Epidermal melanocyte (primary cell): ENCODE measurements at regions not wholly inside any gene's neighbourhood (a gene's known extent, or its start where the extent isn't known, plus 50 kb on each side); places are given as distances from the start of the nearest gene placed in this dataset.
"Not testable (repeated sequence)": the region's sequence is repeated elsewhere in the genome, so short reads cannot be mapped to it uniquely, and the experiment has no call there.

Source experiments
- DNase-seq: peaks from one replicate; pipeline ENCODE4 v3.0.0; 2011; ENCODE audit warnings: low spot score; ENCODE audit not compliant: insufficient read length

DNA sequence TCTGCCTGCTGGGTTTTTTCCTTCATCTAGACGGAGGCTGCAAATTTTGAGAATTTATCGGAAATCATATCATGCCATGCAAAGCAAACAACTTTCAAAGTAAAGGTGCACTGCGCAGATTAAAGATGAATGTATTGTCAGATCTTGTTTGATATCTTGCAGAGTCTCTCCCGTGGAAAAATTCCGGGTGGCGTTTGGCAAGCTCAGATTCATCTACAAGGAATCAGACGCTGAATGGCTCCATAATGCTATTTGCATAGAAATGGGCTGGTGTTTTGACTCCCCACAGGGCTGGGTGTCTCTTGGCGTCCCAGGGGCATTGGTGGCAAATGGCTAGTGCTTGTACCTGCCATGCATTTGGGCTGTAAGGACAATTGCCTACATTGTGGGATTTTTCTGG, 274.0 kb downstream of the VRK1 start:
- DNase-seq: no peak

DNA sequence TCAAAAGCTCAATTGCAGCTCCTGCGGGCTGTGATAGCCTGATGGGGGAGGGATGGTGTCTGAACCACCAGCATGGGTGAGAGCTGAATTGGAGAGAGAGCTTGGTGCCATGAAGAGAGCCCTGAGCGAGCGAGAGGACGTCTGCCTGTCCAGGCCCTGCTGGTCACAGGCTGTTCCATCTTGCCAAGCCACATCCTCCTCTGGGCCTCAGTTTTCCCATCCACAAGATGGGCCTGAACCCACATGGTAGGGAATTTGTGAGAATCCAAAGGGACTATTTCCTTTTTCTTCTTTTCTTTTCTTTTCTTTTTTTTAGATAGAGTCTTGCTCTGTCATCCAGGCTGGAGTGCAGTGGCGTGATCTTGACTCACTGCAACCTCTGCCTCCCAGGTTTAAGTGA, 276.4 kb downstream of the VRK1 start:
- DNase-seq: no peak

DNA sequence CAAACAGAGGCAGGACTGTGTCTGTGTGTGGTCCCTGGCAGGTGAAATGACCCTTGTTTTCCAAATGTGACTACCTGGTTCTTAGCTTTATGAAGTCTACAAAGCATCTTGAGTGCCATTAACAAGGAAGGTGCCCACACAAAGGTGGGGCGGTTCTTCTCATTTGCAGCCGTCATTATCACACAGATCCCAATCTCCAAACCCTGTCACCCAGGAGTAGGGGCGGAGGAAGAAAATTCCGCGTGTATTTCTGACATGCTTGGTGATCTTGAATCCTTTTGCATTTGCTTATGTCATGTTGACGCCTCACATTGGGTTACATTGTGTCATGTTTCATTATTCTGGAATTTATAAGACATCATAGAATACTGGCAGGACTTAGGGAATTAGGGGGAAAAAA, 277.3 kb downstream of the VRK1 start:
- no peak for DNase-seq

DNA sequence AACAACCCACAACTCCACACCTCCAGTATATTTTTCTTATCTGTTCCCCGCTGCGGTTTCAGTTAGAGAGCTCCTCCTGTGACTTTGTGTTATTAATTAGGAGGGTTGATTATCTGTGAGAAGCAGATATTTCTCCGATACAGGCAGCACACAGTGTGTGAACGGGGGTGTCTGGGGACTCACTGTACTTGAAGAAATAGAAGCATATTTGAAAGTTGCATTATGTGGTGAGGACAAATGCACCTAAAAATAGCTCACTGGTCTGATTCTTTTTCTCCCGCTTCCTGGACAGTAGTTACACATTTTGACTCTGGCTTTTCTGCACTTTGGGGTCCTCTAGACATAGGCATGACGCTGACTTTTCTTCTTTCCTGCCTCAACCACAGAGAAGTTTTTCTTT, 277.7 kb downstream of the VRK1 start:
- no peak for DNase-seq

GRCh38 chr14:97077253-97077653, 280.1 kb downstream of the VRK1 start:
- no peak for DNase-seq

DNA sequence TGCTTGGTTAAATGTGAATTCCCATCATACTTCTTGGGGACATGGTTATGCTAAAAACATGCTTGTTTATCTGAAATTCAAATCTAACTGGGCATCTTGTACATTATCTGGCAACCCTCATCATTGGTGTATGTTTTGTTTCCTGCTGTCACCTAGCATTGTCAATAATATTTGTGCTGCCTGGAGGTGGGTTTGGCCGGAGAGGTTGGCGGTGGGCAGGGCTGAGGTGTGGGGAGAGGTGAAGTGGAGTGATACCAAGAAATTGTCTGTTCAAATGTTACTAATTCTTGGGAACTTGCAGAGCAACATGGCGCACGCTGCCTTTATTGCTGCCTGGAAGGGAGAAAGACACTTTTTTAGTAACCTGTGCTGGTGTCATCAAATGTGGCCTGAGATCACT, 280.5 kb downstream of the VRK1 start:
- no peak for DNase-seq

DNA sequence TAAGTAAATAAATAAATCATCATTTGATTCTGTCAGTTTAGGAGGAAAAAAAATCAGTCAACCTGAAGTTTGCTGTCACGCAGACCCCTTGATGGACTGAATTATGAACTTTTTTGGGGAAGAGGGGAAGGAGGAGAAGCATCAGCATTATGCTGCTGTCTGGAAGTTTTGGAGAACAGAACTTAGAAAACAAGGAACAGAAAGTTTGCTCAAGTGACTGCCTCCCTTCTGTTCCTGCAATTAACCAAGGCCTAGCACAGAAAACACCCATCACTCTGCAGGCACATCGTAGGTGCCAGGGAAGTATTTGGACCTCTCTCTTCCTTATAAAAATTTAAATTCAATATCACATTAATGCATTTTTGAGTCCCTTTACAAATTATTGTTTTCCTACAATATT, 283.8 kb downstream of the VRK1 start:
- DNase-seq: no peak

GRCh38 chr14:97095269-97095668, 298.1 kb downstream of the VRK1 start:
- DNase-seq: no peak

- DNase-seq: no peak
These were observed 300.1 kb downstream of the VRK1 start for GRCh38 chr14:97097296-97097695.

DNA sequence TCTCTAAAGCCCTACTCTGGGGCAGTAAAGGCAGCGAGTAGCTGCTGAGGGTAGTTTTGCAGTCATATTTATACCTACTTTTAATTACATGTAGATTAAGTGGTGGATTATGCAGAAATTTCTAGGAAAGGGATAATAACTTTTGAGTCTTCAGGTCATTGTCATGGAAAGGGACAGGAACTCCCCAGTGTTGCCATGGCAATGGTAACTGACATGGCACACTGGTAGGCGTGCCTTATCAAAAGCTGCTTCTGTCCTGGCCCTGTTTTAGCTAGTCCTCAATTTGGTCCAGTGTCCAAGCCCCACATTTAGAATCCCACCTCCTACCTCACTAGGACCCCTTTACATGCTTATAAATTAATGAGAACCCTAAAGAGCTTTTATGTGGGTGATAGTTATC, 303.1 kb downstream of the VRK1 start:
- no peak for DNase-seq

- DNase-seq: no peak
These were observed 304.4 kb downstream of the VRK1 start for GRCh38 chr14:97101561-97101960.

DNA sequence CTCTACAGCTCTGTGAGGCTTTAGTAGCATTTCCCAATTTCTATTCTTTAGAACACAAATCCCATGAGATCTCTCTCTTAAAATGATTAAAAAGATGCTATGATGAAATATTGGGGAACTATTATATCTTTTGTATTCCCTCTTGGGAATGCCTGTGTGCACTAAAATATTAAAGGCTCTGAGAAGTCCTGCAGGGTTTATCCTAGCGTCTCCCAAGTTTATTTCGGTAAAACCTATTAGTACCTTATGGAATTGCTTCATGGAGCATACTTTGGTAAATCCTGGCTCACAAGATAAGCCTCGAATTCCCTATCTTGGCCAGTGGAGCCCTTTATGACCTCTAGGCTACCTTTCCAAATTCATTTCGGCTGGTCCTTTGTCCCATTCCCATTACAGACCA, 306.8 kb downstream of the VRK1 start:
- DNase-seq: no peak

DNA sequence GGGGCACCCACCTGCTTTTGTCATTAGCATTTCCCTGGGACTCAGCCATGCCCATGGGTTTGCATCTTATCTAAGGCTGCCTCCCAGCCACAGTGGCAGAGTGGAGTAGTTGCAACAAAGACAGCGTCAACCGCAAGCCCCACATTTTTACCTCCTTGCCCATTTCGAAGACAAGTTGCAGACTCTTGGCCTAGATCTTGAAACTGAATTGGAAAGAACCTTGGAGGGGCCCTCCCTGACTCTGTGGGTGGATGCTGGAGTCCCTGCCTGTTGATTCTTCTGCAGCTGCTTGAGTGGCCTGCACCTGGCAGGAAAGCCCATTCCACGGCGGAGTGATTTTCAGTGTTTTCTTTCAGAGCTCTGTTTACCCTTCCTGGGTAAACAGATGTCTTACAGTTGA, 309.0 kb downstream of the VRK1 start:
- no peak for DNase-seq

GRCh38 chr14:97106609-97107008, 309.4 kb downstream of the VRK1 start:
- DNase-seq: no peak

DNA sequence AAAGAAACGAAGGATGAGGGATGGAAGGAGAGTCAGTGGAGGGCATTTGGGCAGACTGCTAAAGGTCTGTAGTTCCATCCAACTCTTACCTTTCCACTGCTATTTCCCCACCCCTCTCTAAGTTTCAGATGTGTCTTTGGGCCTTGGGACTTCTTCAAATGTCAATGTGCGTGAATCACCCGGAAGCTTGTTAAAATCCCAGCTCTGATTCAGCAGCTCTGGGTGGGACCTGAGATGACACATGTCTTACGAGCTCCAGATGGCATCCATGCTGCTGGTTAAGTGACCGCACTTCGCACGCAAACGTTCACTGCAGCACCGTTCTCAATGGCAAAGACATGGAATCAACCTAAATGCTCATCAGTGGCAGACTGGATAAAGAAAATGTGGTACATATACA, 309.9 kb downstream of the VRK1 start:
- DNase-seq: no peak

DNA sequence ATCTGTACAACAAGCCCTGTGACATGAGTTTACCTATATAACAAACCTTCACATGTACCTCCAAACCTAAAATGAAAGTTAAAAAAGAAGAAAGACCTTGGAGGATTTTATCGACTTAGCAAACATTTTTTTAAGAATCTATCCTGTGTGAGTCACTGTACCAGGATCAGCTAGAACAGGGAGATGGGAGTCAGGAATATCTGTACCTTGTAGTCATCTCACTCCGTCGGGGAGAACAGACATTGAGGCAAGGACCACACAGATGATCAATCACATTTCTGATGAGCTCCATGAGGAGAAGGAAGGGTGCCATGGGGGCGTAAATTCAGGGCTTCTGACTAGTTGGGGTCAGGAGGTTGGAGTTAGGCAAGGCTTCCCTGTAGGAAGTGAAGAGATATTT, 310.6 kb downstream of the VRK1 start:
- no peak for DNase-seq

- no peak for DNase-seq
These were observed 312.1 kb downstream of the VRK1 start for GRCh38 chr14:97109234-97109633.

GRCh38 chr14:97113339-97113738, 316.2 kb downstream of the VRK1 start:
- no peak for DNase-seq

GRCh38 chr14:97116546-97116945, 319.4 kb downstream of the VRK1 start:
- no peak for DNase-seq

DNA sequence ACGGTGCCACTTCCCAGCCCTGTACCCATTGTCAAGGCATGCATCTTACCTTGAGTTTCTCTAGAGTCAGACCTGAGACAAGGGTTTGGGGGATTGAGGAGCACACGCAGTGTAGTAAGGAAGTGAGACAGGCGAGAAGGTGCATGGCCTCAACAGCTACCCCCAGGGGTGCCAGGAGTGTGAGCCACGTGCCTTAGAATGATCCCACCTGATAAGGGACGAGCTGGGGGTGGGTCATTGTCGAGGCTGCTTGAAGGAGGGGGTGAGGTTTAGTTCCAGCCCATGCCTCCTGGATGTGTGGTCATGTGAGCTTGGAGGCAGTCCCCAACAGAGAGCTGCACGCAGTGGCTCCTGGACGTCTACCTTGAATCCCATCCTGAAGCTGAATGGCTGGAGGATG, 320.5 kb downstream of the VRK1 start:
- DNase-seq: no peak

GRCh38 chr14:97120204-97120603, 323.0 kb downstream of the VRK1 start:
- no peak for DNase-seq

DNA sequence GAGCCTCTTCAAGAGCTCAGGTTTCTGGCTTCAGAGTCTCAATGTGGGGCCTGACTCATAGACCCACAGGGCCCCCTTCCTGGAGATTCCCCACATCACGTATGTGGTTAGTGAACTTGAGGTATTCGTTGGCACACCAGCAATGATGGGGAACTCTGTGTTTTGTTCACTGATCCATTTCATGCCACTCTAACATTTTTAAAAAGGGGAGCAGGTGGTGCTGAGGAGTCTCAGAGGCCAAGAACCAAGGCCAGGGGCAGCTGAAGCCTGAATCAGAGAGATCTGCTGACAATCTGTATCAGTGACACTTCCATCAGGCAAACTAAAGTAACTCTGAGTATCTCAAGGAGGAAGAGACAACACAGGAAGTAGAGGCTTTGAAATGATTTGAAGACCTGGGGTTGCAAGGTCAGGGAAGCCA, 323.4 kb downstream of the VRK1 start:
- DNase-seq: no peak

- no peak for DNase-seq
These were observed 332.5 kb downstream of the VRK1 start for GRCh38 chr14:97129639-97130038.

DNA sequence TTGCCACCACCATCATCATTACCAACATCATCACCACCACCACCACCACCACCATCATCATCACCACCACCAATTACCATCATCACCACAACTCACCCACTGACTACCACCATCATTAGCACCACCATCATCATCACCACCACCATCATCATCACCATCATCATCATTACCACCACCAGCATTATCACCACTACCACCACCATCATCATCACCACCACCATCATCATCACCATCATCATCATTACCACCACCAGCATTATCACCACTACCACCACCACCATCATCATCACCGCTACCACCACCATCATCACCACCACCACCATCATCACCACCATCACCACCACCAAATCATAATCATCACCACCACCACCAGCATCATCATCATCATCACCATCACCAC, 338.7 kb downstream of the VRK1 start:
- DNase-seq: not testable (repeated sequence)

DNA sequence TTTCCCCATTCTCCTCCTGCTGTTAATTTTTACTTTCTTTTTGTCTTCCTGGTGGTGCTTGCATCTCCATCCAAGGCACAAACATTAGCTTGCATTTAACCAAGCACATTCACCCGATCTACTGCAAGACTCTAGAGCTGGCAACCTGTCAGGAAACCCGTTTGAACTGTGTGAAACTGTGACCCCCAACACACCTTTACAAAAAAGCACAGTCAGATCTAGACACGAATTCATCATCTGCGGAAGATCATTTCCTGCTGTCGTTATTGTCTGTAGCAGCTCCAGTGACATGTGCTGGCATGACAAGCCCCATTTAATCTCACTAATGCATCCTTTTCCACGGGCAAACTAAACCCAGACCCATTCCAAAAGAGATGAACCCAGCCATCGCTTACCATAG, 340.5 kb downstream of the VRK1 start:
- no peak for DNase-seq
